ENCODE measurements at regions not wholly inside any gene's neighbourhood (a gene's known extent, or its start where the extent isn't known, plus 50 kb on each side); places are given as distances from the start of the nearest gene placed in this dataset.

DNA sequence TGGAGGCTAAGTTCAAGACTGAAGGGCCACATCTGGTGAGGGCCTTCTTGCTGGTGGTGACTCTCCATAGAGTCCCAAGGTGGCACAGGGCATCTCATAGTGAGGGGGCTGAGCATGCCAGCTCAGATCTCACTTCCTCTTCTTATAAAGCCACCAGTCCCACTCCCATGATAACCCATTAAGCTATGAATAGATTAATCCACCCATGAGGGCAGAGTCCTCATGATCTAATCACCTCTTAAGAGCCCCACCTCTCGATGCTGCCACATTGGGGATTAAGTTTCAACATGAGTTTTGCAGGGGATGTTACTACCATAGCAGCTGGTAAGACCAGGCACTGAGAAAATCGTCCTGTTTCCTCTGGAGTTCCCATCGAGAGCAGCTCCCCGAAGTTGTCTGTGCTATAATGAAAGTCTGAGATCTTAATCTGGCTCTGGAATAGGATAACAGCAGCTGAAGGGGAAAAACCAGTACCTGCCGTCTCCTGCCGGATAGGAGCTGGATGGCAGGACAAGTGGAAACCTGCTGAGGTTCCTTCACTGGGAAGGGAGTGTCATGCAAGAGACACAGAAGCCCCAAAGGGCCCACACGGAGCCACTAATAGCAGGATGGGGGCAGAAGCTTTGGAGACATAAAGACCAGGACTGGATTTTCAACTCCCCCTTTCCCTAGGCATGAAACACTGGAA lies 79.5 kb upstream of the EPHB3 start:
- TF ChIP-seq, protein P1, sequence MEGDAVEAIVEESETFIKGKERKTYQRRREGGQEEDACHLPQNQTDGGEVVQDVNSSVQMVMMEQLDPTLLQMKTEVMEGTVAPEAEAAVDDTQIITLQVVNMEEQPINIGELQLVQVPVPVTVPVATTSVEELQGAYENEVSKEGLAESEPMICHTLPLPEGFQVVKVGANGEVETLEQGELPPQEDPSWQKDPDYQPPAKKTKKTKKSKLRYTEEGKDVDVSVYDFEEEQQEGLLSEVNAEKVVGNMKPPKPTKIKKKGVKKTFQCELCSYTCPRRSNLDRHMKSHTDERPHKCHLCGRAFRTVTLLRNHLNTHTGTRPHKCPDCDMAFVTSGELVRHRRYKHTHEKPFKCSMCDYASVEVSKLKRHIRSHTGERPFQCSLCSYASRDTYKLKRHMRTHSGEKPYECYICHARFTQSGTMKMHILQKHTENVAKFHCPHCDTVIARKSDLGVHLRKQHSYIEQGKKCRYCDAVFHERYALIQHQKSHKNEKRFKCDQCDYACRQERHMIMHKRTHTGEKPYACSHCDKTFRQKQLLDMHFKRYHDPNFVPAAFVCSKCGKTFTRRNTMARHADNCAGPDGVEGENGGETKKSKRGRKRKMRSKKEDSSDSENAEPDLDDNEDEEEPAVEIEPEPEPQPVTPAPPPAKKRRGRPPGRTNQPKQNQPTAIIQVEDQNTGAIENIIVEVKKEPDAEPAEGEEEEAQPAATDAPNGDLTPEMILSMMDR (conservative IDR thresholded peaks at IDR 0.05; ENCODE audit: low read depth in 2 of 2), result no peak
- TF ChIP-seq POLR2AphosphoS5 (IDR thresholded peaks at IDR 0.05; ENCODE audit: low read depth) (no peak), EZH2 (IDR thresholded peaks at IDR 0.05; ENCODE audit: low read depth, unreplicated experiment) (no peak), EZH2phosphoT487 (IDR thresholded peaks at IDR 0.05; ENCODE audit: unreplicated experiment) (no peak)

All from GM23338 (cell line).